ENCODE measurements at regions not wholly inside any gene's neighbourhood (a gene's known extent, or its start where the extent isn't known, plus 50 kb on each side); places are given as distances from the start of the nearest gene placed in this dataset.
"Not testable (repeated sequence)": the region's sequence is repeated elsewhere in the genome, so short reads cannot be mapped to it uniquely, and the experiment has no call there.

DNA sequence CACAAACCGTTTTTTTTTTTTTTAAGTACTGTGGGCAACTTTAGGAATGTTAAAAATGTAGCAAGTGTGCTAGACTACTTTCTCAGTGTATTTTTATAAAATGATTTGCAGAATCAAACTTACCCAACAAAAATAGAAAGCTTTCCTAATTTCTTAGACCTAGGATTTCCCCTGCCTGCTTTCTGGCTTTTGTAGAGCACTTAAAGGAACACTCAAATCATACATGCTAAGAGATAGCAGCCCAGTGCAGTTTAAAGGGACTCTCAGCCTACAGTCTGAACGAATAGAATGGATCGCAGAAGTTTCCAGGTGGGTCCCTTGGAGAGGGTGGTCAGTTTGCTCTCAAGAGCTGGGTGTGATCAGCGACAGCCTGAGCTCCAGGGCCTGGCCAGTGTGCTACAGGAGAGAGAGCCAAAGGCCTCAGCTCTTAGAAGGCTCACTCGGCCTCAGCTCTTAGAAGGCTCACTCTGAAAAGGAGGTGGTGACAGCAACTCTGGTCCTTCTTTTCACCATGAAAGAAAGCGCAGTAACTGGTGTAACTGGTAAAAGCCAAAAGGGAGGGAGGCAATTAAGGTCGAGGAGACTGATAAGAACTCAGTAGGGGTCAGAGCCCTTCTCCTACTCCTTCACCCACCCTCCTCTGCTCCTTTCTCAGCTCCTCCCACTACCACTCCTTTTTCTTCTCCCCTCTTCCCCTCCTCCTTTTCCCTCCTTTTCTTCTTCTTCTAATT, 142.4 kb downstream of the ZFP64 start:
- no peak for DNase-seq

DNA sequence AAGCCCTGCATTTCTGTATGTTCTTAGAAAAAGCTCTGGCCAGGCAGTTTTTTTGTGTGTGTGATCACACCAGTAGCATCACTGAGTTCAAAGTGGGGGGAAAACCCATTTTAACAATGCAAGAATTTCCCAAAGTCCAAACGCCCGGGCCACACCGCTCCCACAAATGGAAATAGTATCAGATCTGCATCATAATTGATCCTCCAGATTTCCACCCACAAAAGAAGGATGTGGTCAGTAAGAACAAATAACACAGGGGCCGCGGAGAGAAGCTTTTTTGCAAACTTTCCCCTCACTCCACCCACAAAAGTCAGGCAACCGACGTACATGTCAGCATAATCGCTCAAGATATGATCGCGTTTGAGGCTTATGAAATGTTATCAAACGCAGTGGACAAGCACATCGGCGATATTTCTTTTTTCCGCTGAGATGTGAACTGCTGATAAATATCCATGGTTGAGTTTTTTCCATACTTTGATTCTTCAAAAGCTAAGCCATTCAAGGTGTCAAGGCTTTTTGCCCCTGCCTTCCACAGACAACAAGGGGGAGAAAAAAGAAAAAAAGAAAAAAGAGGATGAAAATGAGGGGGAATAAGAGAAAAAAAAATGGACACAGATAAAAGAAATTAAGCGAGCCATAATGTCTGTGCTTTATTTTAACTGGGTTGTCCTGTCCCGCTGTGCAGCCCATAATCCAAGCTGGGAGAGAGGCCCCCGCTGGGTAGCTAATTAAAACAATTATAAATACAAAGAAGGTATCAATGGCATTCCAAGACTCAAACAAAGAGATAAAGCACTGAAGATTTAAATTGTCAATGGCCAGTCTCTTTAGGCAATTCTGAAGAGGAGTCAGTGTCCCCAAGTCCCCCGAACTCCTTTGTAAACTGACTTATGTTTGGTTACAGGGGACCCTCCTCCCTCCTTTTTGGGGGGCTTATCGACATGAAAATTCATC, 143.5 kb downstream of the ZFP64 start:
- peak; percentile 42 for DNase-seq

DNA sequence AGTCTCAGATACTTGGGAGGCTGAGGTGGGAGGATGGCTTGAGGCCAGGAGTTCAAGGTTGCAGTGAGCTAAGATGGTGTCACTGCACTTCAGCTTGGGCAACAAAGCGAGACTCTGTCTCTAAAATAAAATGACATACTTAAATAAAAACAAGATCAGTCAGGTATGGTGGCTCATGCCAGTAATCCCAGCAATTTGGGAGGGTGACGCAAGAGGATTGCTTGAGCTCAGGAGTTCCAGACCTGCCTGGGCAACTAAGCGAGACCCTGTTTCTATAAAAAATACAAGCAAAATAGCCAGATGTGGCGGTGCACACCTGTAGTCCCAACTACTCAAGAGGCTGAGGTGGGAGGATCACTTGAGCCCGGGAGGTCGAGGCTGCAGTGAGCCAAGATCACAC, 149.6 kb downstream of the ZFP64 start:
- no peak for DNase-seq

DNA sequence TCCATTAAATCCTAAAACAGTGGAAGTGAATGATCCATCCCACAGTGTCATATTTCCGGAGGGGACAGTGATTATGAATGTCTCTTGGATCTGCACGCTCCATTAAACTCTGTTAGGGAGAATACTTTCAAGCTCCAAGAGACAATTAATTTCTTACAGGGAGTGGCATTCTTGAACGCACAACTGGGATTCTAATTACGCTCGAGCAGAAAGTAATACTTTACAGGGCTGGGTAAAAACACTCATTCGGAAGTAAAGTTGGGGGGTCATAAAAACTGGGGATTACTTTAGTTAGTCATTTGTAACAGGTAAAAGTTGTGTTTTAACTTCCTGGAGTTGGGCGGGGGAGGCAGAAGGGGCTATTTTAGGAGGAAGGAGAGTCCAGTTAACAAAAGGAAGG, 151.8 kb downstream of the ZFP64 start:
- DNase-seq, result no peak

DNA sequence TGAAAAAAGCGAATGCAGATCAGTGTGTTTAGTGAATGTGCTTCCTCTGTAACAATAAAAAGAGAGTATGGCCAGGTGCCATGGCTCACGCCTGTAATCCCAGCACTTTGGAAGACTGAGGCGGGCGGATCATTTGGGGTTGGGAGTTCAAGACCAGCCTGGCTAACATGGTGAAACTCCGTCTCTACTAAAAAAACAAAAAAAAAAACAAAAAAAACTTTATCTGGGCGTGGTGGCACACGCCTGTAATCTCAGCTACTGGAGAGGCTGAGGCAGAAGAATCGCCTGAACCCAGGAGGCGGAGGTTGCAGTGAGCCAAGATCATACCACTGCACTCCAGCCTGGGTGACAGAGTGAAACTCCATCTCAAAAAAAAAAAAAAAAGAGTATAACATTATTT, 152.9 kb downstream of the ZFP64 start:
- not testable (repeated sequence) for DNase-seq

DNA sequence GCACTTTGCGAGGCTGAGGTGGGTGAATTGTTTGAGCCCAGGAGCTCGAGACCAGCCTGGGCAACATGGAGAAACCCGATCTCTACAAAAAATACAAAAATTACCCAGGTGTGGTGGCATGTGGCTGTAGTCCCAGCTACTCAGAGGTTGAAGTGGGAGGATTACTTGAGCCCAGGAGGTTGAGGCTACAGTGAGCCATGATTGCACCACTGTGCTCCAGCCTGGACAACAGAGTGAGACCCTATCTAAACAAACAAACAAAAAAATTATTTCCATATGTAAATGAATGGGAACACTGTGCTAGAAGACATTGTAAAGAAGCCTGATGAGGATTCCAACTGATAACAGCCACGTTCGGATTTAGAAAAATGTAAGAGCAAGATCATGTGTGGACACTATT, 154.2 kb downstream of the ZFP64 start:
- DNase-seq, result no peak

DNA sequence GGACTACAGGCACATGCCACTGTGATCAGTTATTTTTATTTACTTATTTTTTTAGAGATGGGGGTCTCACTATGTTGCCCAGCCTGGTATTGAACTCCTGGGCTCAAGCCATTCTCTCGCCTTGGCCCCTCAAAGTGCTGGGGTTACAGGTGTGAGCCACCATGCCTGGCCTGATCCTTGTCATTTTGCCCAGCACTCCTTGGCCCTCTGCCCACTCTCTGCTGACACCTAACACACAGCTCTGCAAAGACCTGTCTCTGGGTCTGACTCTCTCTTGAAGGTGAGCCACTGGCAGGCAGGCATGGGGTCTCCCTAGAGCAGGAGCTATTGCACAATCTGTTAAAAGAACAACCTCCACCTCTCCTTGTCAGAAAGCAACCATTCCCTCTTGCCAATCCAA, 155.6 kb downstream of the ZFP64 start:
- no peak for DNase-seq

DNA sequence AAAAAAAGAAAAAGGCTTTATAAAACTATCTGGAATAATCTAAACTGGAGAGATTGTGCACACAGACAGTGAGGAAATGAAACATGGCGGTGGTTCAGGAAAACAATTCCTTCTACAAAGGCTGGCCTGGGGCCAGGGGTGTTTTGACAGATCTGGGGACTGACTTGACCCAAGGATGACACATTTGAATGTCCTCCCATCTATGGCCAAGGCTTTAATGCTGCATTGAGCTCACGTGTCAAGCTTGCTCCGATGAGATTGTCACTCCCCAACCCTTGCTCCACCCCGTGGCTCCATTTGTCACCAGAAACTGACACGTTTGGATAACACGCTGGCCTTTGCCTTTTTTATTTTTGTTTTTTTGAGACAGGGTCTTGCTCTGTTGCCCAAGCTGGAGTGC, 156.1 kb downstream of the ZFP64 start:
- no peak for DNase-seq

DNA sequence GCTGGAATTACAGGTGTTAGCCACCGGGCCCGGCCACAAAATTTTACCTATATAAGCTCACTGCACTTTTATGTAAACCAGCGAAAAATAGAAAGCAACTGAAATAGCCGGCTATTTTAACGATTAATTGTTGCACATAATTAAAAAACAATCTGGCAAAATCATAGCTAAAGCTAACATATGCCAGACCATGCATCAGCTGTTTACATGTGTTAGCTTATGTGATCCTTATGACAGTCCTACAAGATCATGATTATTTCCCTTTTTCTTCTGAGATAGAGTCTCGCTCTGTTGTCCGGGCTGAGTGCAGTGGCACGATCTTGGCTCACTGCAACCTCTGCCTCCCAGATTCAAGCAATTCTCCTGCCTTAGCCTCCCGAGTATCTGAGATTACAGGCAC, 157.0 kb downstream of the ZFP64 start:
- no peak for DNase-seq

DNA sequence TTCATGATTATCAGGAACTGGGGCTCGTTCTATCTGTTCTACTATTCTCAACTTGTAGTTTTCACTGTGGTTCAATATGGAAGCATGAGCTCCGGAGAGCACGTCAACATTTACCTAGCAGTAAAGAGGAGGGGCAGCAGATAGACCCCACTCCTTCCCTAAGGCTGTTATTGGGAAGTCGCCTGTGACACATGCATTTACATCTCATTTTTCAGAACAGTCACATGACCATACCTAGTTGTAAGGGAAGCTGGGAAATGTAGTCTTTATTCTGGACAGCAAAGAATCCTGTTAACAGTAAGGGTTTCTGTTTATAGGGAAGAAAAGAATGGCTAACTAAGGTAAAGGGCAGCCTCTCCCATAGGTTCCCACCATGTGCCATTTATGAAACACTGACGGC, 158.3 kb downstream of the ZFP64 start:
- no peak for DNase-seq

DNA sequence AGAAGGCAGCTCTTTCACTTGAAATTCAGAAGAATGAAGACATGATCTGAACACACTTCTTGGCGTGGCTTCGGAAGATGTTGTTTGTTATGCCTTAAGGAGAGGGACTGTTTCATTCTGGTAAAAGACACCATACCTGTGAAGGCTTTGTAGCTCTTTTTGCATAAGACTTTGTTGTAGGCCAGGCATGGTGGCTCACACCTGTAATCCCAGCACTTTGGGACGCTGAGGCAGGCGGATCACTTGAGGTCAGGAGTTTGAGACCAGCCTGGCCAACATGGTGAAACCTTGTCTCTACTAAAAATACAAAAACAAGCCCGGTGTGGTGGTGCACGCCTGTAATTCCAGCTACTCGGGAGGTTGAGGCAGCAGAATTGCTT, 159.3 kb downstream of the ZFP64 start:
- not testable (repeated sequence) for DNase-seq

DNA sequence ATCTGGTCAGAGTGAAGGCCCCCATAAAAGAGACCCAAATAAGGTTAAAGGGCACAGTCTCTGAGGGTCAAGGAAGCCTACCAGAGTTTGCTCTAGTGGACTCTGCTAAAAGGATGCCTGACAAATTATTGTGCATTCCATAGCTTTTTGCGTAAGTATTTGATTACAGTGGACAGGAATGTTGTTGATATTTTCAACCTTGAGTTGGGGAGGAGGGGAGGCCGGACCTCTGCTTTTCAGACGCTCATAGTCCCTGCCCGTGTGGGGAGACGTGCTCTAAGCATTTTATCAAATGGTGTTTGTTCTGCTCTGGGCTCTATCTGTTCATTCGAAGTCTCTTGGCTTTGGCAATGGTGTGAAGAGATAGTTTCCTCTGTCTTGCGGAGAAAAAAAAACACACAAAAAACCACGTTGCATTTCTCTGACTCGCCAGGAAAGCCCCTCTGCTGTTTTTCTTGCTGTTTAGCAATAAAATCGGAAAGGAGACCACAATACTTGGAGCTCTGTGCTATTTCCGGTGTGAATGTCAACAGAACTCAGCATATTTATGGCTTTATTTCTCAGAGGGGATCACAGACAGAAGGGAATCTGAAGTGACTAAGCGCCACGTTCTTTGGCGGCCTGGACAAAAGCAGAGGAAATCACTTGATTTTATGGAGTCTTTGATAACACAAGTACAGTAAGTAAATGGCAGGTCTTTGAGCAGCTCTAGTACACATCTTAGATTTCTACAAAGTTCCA, 159.8 kb downstream of the ZFP64 start:
- no peak for DNase-seq

DNA sequence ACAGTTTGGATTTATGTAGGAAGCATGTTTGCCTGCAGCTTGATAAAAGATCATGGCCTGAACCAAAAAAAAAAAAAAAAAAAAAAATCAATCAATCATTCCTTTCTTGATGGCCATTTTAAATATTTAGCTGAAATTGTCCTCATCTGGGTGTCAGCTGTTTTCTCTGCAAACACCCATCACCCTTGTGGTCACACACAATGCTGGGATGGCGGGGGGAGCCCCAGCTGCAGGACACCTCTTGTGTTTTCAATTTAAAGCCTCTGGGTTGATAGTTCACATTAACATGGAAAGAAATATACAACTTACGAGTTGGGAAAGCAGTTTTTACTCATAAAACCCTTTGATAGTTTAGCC, 160.4 kb downstream of the ZFP64 start:
- no peak for DNase-seq

DNA sequence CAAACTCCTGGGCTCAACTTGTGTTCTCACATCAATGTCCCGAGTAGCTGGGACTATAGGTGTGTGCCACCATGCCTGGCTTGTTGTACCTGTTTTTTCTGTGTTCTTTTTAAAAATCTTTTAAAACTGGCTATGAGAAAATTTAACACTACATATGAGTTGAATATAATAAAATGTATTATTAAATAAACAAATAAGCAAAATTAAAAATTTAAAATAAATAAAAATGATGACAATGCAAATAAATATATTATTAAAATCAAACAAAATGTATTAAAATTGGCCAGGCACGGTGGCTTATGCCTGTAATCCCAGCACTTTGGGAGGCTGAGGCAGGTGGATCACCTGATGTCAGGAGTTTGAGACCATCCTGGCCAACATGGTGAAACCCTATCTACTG, 162.4 kb downstream of the ZFP64 start:
- not testable (repeated sequence) for DNase-seq

DNA sequence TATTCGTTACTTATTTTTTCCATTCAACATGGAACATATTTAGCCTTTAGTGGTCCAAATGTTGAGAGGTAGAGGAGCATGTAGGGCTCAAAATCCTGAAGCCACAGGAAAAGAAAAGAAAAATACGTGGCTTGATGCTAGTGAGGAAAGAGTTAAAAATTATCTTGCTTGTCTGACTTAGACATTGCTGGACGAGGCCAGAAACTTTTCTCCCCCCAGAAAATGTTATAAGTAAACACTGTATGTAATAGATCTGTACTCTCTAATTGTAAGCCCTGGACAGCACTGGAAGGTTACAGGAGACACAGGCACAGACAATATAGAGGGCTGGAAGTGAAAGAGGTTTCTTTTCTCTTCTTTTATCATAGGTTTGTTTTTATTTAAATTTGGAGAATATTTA, 165.6 kb downstream of the ZFP64 start:
- no peak for DNase-seq

DNA sequence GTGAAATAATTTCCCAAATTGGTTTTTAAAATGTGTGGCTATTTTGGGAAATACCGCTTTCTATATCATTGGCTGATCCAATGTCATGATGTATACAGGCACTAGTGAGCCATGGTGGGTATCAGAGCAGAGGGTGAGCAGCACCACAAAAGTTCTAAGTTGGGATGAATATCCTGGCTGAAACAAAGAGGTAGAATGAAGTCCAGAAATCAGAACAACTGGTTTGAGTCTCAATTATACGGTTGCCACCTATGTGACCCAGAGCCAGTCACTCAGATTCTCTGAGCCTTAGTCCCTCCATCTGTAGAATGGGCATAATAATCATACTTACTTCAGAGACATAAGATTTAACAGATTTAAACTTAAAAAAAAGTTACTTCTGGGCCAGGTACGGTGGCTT, 172.3 kb downstream of the ZFP64 start:
- DNase-seq, result no peak

DNA sequence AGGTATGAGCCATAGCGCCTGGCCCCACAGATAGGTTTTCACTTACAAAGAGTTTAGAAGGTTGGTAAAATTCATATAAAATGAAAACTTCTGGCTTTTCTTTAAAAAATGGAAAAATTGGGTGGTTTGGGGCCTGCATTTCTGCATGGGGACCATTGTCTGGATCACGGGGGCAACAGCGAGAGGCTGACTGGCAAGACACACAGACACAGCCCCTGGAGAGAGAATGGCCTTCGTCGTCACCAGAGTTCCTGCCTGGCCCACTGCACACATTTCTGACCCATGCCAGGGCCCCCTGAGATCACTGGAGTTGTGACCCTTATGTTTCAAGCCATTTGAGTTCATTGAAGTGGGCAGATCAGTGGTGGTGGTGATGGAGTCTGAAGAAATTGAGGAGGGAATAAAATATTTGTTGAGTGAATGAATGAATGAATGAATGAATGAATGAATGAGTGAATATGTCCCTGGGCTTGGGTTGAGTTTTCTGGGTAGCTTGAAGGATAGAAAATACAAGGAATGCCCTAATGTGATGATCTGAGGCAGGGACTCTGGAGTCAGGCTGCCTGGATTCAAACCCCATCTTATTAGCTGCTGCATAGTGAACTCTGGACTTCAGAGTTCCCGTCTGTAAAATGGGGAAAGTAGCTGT, 173.8 kb downstream of the ZFP64 start:
- no peak for DNase-seq

DNA sequence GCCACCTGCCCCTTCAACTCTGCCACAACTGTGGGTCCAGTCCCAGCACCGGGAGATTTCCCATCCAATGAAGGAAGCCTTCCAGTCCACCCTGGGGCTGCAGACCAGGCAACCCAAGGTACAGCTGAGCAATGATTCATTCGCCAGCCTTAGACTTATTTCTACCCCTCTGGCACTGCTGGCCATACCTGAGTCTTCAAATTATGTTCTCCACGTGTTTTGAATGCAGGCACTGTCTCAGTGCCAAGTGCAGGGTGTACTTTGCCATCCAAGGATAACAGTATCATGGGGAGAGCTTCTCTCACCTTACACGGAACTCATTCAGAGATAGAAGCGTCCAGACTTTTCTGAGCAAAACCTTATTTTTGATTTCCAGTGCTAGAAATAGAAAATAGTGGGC, 175.6 kb downstream of the ZFP64 start:
- DNase-seq, result no peak

DNA sequence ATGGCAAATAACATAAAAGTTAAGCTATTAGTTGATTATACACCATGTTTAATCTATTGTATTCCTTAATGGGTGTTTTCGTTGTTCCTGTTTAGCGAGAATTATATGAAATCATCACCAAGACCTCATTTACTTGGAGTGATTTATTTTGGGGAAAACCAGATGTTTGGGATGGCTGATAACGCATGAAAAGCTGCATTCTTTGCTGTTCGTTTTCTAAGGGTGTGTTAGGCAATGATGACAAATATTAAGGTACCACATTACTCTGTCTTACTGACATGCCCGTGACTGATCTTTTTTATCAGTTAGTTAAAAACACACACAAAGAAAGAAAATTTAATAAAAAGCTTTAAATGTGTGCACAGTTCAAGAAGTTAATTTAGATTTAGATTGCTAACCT, 176.4 kb downstream of the ZFP64 start:
- DNase-seq, result no peak

DNA sequence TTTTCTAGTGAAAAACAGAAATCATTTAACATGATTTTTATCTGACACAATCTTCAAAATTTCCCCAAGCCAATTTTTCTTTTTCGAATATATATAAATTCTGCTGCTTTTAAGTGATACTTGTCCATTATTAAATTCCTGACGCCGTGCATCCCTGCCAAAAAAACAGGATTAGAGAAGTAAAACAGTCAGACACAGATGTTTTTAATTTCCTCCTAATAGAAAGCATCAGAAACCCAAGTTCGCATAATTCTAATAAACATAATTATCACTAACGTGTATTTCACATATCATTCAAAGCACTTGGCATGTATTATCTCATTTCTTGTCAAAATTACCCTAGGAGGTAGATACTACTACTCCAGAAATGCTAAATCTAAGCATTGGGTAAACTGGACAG, 179.5 kb downstream of the ZFP64 start:
- no peak for DNase-seq

DNA sequence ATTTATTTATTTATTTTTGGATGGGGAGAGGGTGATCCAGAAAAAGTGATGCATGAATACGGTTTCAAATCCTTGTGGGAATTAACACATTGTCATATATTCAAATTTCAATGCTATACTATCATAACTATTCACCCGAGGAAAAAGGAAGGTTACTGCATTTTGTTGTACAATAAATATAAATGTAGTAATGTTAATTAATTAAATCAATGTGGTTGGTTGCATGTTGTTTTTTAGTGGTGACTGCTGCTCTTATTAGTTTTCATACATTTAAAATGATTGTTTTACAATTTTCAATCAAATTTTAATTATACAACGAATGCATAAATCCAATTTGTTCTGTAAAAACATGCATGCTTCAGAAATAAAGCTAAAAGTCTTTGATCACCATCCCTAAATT, 180.5 kb downstream of the ZFP64 start:
- no peak for DNase-seq

DNA sequence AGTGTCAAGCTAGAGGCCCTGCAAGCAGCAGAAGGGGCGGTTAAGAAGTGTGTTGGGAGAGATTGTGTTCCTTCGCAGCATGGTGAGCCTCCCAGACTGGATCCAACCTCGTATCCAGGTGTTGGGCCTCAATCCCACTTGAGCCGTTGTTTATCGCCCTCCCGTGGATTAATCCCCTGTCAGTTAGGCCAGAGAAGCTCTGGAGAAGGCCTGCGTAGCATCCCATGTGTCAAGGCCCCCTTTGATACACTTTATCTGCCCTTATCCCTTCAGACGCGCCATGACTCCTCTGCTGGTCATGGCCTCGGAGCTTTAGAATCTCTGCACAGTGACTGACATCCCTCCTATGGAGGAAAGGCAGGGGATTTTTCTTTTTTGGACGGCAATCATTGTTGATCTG, 181.0 kb downstream of the ZFP64 start:
- DNase-seq, result no peak

DNA sequence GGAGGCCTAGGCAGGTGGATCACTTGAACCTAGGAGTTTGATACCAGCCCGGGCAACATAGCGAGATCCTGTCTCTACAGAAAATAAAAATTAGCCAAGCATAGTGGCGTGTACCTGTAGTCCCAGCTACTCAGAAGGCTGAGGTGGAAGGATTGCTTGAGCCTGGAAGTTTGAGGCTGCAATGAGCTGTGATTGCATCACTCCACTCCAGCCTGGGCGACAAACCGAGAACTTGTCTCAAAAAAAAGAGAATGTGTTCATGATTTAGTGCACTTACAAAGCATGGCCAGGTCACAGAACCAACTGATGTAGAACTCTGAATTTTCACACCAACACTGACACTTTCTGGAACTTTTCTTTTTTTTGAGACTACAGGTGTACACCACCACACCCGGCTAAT, 182.7 kb downstream of the ZFP64 start:
- no peak for DNase-seq

Measured in stimulated activated CD4-positive, alpha-beta T cell treated with anti-CD3 and anti-CD28 coated beads, Interleukin-4, amount 100 ng/mL, for 24 hours (primary cell).